ENCODE measurements at regions not wholly inside any gene's neighbourhood (a gene's known extent, or its start where the extent isn't known, plus 50 kb on each side); places are given as distances from the start of the nearest gene placed in this dataset.

DNA sequence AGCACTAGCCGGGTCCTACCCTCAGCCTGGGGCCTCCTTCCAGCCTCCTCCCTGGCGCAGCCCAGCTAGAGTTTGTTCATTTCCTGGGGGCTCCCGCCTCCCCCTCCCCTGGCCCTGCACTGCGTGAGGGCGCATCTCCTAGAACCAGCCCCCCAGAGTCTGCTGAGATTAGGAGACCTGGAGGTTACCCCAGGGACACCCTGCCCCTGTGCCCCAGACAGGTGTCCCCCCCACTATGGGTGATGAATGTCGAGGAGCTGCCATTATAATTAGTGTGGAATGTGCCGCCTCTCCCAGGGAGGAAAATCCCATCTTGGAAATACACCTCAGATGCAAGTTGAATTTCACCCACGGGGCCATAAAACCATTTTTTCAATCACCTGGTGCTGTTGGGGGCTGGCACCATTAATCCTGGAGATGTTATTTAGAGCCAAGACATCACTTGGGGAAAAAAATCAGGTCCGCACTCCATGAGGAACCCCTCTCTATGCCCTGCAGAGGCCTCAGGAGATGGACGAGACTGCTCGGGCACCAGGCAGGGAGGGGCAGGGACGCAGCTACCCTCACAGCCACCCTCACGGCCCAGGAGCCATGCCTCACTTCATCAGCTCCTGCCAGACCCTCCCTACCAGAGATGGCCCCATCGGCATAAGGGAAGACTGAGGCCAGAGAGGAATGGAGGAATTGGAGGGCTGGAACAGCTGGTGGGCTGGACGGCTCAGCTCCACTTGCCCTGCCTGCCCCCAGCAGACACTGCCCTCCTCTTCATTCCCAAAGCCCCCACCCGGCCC, 197.5 kb downstream of the IGLL1 start:
- Histone ChIP-seq H3K4me2 (ENCODE audit: low read length) (no peak overlapping the region), H3K4me1 (ENCODE audit: insufficient read depth, low read length, poor library complexity, severe bottlenecking) (no peaks in the 10 kb centered on the region), H3K27ac (ENCODE audit: low read depth, low read length, poor library complexity, severe bottlenecking) (no peak overlapping the region), H4K20me1 (ENCODE audit: insufficient read depth, low read length) (no peaks in the 10 kb centered on the region), H3K9me2 (ENCODE audit: insufficient read depth, low read length) (no peaks in the 10 kb centered on the region), H2AFZ (ENCODE audit: low read length) (no peak overlapping the region), H3K79me2 (ENCODE audit: insufficient read depth, low read depth, low read length) (no peaks in the 10 kb centered on the region), H3K36me3 (ENCODE audit: insufficient read depth, low read length) (no peaks in the 10 kb centered on the region), H3K4me3 (ENCODE audit: low read depth, low read length, poor library complexity, severe bottlenecking) (no peak overlapping the region), H3K9me3 (ENCODE audit: low read length) (no peaks in the 10 kb centered on the region)
- ChIA-PET CTCF (ENCODE audit: unreplicated experiment) (no interaction called here), POLR2A (no interaction called here)
- BruUV-seq (replicated peaks) = no TSS peak
- no peak for DNase-seq (ENCODE audit: low spot score)
- intact Hi-C loops (cut with micrococcal nuclease; ENCODE audit: unreplicated experiment) = loop anchor here (10.0 kb wide), 1 partner anchor 428 kb away; no protein-coding TSS in a partner anchor
- TF ChIP-seq EZH2phosphoT487 (IDR thresholded peaks at IDR 0.05; ENCODE audit: borderline replicate concordance, low read depth, low read length) = no peak
- TF ChIP-seq, protein P1, sequence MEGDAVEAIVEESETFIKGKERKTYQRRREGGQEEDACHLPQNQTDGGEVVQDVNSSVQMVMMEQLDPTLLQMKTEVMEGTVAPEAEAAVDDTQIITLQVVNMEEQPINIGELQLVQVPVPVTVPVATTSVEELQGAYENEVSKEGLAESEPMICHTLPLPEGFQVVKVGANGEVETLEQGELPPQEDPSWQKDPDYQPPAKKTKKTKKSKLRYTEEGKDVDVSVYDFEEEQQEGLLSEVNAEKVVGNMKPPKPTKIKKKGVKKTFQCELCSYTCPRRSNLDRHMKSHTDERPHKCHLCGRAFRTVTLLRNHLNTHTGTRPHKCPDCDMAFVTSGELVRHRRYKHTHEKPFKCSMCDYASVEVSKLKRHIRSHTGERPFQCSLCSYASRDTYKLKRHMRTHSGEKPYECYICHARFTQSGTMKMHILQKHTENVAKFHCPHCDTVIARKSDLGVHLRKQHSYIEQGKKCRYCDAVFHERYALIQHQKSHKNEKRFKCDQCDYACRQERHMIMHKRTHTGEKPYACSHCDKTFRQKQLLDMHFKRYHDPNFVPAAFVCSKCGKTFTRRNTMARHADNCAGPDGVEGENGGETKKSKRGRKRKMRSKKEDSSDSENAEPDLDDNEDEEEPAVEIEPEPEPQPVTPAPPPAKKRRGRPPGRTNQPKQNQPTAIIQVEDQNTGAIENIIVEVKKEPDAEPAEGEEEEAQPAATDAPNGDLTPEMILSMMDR (conservative IDR thresholded peaks at IDR 0.05; ENCODE audit: low read length) = no peak

GRCh38 chr22:23381661-23382427, 198.2 kb downstream of the IGLL1 start:
- Histone ChIP-seq H3K9me3 (ENCODE audit: low read length) (no peaks in the 10 kb centered on the region), H3K9me2 (ENCODE audit: insufficient read depth, low read length) (no peaks in the 10 kb centered on the region), H3K4me2 (ENCODE audit: low read length) (no peak overlapping the region), H2AFZ (ENCODE audit: low read length) (no peak overlapping the region), H3K36me3 (ENCODE audit: insufficient read depth, low read length) (no peaks in the 10 kb centered on the region), H3K27ac (ENCODE audit: low read depth, low read length, poor library complexity, severe bottlenecking) (no peak overlapping the region), H3K4me3 (ENCODE audit: low read depth, low read length, poor library complexity, severe bottlenecking) (no peak overlapping the region), H3K79me2 (ENCODE audit: insufficient read depth, low read depth, low read length) (no peaks in the 10 kb centered on the region), H3K4me1 (ENCODE audit: insufficient read depth, low read length, poor library complexity, severe bottlenecking) (no peaks in the 10 kb centered on the region), H4K20me1 (ENCODE audit: insufficient read depth, low read length) (no peaks in the 10 kb centered on the region)
- intact Hi-C loops (cut with micrococcal nuclease; ENCODE audit: unreplicated experiment) = loop anchor here (10.0 kb wide), 1 partner anchor 427 kb away; no protein-coding TSS in a partner anchor
- BruUV-seq (replicated peaks) = no TSS peak
- TF ChIP-seq, protein P1 (conservative IDR thresholded peaks at IDR 0.05; ENCODE audit: low read length) = no peak
- no peak for TF ChIP-seq EZH2phosphoT487 (IDR thresholded peaks at IDR 0.05; ENCODE audit: borderline replicate concordance, low read depth, low read length)
- ChIA-PET CTCF (ENCODE audit: unreplicated experiment) (no interaction called here), POLR2A (no interaction called here)
- DNase-seq (ENCODE audit: low spot score) = no peak

GRCh38 chr22:23380911-23381310, 199.2 kb downstream of the IGLL1 start:
- POLR2A ChIA-PET = no interaction called here
- H2AFZ ChIP-seq (ENCODE audit: low read length) = no peak overlapping the region
- no peak overlapping the region for H3K27ac ChIP-seq (ENCODE audit: low read depth, low read length, poor library complexity, severe bottlenecking)
- CTCF ChIA-PET (ENCODE audit: unreplicated experiment) = no interaction called here
- no peaks in the 10 kb centered on the region for H3K36me3 ChIP-seq (ENCODE audit: insufficient read depth, low read length)
- intact Hi-C loops (cut with micrococcal nuclease; ENCODE audit: unreplicated experiment) = loop anchor here (10.0 kb wide), 1 partner anchor 426 kb away; no protein-coding TSS in a partner anchor
- H3K4me2 ChIP-seq (ENCODE audit: low read length) = no peak overlapping the region
- H4K20me1 ChIP-seq (ENCODE audit: insufficient read depth, low read length) = no peaks in the 10 kb centered on the region
- no TSS peak for BruUV-seq (replicated peaks)
- H3K9me3 ChIP-seq (ENCODE audit: low read length) = no peaks in the 10 kb centered on the region
- no peak for DNase-seq (ENCODE audit: low spot score)
- H3K4me3 ChIP-seq (ENCODE audit: low read depth, low read length, poor library complexity, severe bottlenecking) = no peak overlapping the region
- TF ChIP-seq, protein P1 (conservative IDR thresholded peaks at IDR 0.05; ENCODE audit: low read length) = no peak
- no peaks in the 10 kb centered on the region for H3K79me2 ChIP-seq (ENCODE audit: insufficient read depth, low read depth, low read length)
- H3K9me2 ChIP-seq (ENCODE audit: insufficient read depth, low read length) = no peaks in the 10 kb centered on the region
- no peaks in the 10 kb centered on the region for H3K4me1 ChIP-seq (ENCODE audit: insufficient read depth, low read length, poor library complexity, severe bottlenecking)

Measured in OCI-LY7 (cell line).